ENCODE measurements at regions not wholly inside any gene's neighbourhood (a gene's known extent, or its start where the extent isn't known, plus 50 kb on each side); places are given as distances from the start of the nearest gene placed in this dataset.

DNA sequence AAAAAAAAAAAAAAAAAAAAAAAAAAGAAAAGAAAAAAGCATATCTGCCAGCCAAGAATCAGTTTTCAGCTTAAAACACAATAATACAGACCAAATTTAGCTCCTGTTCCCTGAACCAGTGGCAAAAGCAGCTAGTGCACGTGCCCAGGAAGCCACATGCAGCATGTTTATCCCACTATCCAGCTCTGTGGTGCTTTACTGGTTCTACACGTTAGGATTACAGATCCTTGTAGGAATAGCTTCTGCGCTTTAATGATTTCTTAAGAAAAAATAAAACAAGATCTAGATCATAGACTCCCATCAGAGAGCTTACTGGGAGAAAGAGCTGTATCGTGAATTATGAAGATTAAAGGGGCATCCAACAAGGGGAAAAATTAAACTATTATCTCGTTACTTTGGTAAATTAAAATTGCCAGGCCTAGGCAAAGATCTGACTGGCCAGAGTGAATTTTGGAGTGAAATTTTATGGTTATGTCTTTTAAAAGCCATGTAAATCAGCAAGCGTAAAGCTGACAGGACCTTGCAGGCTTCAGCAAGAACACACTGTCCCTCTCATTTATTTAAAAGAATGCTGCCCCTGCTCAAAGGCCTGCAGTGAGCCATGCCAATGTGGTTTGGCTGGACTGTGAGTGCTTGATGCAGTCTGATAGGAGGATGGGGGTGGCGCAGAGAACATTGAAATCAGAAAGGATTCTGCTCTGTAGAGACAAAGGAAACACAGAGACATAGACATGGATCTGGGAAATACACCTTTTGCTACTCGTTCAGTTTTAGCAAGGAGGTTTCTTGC is 177.3 kb upstream of the PHYHIPL start:
- Histone ChIP-seq H4K20me1 (ENCODE audit: insufficient read depth, low read length) (no peaks in the 10 kb centered on the region), H3K79me1 (ENCODE audit: low read depth in 1 of 2, low read length in 2 of 2) (no peaks in the 10 kb centered on the region), H4K8ac (ENCODE audit: low read depth in 2 of 2, low read length in 2 of 2) (no peak overlapping the region), H3K56ac (ENCODE audit: extremely low read depth, insufficient read depth, low read length) (no peak overlapping the region), H3K27me3 (ENCODE audit: control insufficient read depth, insufficient read depth, low read length) (peaks cover 2% of the 10 kb centered on the region), H2BK120ac (ENCODE audit: low read depth, low read length) (no peak overlapping the region), H3K9me3 (ENCODE audit: control insufficient read depth, insufficient read depth, low read length) (no peaks in the 10 kb centered on the region), H2AFZ (replicated peaks; ENCODE audit: low read length, poor library complexity) (no peak overlapping the region), H3K27ac (ENCODE audit: insufficient read depth, low read length) (no peak overlapping the region), H3K14ac (replicated peaks; ENCODE audit: low read depth, low read length) (no peak overlapping the region), H3K36me3 (ENCODE audit: control insufficient read depth, insufficient read depth, low read length) (no peaks in the 10 kb centered on the region), H3K4ac (ENCODE audit: low read depth, low read length) (no peak overlapping the region), H3K9me1 (ENCODE audit: insufficient read depth, low read length) (no peaks in the 10 kb centered on the region), H4K5ac (ENCODE audit: low read depth, low read length) (no peak overlapping the region), H3K23ac (ENCODE audit: low read depth, low read length) (no peak overlapping the region), H2BK15ac (ENCODE audit: low read depth, low read length) (no peak overlapping the region), H2AK9ac (replicated peaks; ENCODE audit: low read depth, low read length, poor library complexity) (no peak overlapping the region), H3K4me2 (ENCODE audit: low read depth, low read length) (no peak overlapping the region), H2AK5ac (ENCODE audit: low read depth, low read length) (no peak overlapping the region), H3K18ac (ENCODE audit: low read depth, low read length) (no peak overlapping the region), H3K4me1 (ENCODE audit: control insufficient read depth, insufficient read depth, low read length) (no peaks in the 10 kb centered on the region), H2BK20ac (ENCODE audit: low read depth, low read length) (no peak overlapping the region), H4K91ac (ENCODE audit: insufficient read depth, low read depth, low read length) (no peak overlapping the region), H3K4me3 (ENCODE audit: insufficient read depth, low read depth, low read length) (no peak overlapping the region), H2BK5ac (ENCODE audit: low read depth, low read length, poor library complexity, severe bottlenecking) (no peak overlapping the region), H3K9ac (ENCODE audit: low read depth, low read length) (no peak overlapping the region)
- in situ Hi-C loops (cut with MboI; ENCODE audit: low sequenced_read_pairs) = no loop called here
- no peak for TF ChIP-seq CHD1 (IDR thresholded peaks at IDR 0.05; ENCODE audit: low read depth, low read length)
- TF ChIP-seq RFX5 (IDR thresholded peaks at IDR 0.05; ENCODE audit: low read depth, low read length) = no peak
- TF ChIP-seq FOS (IDR thresholded peaks at IDR 0.05; ENCODE audit: low read depth, low read length) = no peak
- no peak for TF ChIP-seq CTCF (conservative IDR thresholded peaks at IDR 0.05; ENCODE audit: low read depth, low read length)
- TF ChIP-seq, protein P1, sequence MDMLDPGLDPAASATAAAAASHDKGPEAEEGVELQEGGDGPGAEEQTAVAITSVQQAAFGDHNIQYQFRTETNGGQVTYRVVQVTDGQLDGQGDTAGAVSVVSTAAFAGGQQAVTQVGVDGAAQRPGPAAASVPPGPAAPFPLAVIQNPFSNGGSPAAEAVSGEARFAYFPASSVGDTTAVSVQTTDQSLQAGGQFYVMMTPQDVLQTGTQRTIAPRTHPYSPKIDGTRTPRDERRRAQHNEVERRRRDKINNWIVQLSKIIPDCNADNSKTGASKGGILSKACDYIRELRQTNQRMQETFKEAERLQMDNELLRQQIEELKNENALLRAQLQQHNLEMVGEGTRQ (IDR thresholded peaks at IDR 0.05; ENCODE audit: low read depth, low read length) = no peak
- TF ChIP-seq POLR2A (IDR thresholded peaks at IDR 0.05; ENCODE audit: low read depth, low read length) = no peak
- ATAC-seq (ENCODE audit: low read depth) (no peak), DNase-seq (no peak)
- intact Hi-C loops (cut with micrococcal nuclease) = no loop called here
- 81% methylated on average over 3 of the region's 8 CpGs; no CpG with 5 or more reads in 1 of the 2 experiments for WGBS, 2 experiments (ENCODE audit: extremely low coverage in 2 of 2, insufficient read length in 1 of 2)
- dilution Hi-C loops (cut with HindIII; ENCODE audit: low sequenced_read_pairs, unreplicated experiment) = no loop called here
- ChIA-PET CTCF (no interaction called here), POLR2A (ENCODE audit: unreplicated experiment) (no interaction called here)
- no TSS peak for BruUV-seq (replicated peaks)
